GM06990 (cell line): ENCODE measurements at regions not wholly inside any gene's neighbourhood (a gene's known extent, or its start where the extent isn't known, plus 50 kb on each side); places are given as distances from the start of the nearest gene placed in this dataset.
"Not testable (repeated sequence)": the region's sequence is repeated elsewhere in the genome, so short reads cannot be mapped to it uniquely, and the experiment has no call there.

Experiments
- DNase-seq: peaks from one replicate; pipeline ENCODE4 v3.0.0-alpha.2; 2011; ENCODE audit not compliant: insufficient read length; ENCODE audit errors: extremely low read depth
- H3K27me3 ChIP-seq: replicated peaks from 2 replicates; pipeline ENCODE4 v1.6.0; 2011; ENCODE audit warnings: low read length; ENCODE audit not compliant: control insufficient read depth, insufficient read depth
- H3K36me3 ChIP-seq: 2 replicates; pipeline ENCODE4 v1.5.1; 2011; ENCODE audit warnings: low read length; ENCODE audit not compliant: control insufficient read depth, insufficient read depth
- H3K4me3 ChIP-seq: replicated peaks from 2 replicates; pipeline ENCODE4 v1.5.1; 2011; ENCODE audit warnings: low read depth, mild to moderate bottlenecking, control low read depth, low read length
- TF ChIP-seq, protein P1 (sequence below): IDR thresholded peaks from 2 replicates; pipeline ENCODE4 v1.5.1; 2011; ENCODE audit warnings: low read length, control low read depth, mild to moderate bottlenecking, inconsistent platforms; ENCODE audit not compliant: insufficient read depth, poor library complexity, severe bottlenecking

DNA sequence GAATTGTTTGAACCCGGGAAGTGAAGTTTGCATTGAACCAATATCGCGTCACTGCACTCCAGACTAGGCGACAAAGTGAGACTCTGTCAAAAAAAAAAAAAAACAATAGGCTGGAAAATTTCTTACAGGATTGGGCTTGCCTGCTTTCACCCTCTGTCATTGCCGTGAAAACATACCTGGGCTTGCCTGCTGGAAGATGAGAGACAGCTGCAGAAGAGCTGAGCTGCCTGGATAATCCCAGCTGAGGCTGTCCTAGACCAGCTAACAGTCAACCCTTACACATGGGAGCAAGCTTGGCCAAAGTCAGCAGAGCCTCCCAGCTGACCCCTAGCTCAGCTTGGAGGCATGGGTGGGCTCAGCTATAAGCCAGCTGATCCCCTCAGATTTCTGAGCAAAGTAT, 306.2 kb downstream of the CCSER2 start:
- DNase-seq, result no peak
- H3K36me3 ChIP-seq, result no peaks in the 10 kb centered on the region
- H3K27me3 ChIP-seq, result no peaks in the 10 kb centered on the region
- no peak overlapping the region for H3K4me3 ChIP-seq
- TF ChIP-seq, protein P1, sequence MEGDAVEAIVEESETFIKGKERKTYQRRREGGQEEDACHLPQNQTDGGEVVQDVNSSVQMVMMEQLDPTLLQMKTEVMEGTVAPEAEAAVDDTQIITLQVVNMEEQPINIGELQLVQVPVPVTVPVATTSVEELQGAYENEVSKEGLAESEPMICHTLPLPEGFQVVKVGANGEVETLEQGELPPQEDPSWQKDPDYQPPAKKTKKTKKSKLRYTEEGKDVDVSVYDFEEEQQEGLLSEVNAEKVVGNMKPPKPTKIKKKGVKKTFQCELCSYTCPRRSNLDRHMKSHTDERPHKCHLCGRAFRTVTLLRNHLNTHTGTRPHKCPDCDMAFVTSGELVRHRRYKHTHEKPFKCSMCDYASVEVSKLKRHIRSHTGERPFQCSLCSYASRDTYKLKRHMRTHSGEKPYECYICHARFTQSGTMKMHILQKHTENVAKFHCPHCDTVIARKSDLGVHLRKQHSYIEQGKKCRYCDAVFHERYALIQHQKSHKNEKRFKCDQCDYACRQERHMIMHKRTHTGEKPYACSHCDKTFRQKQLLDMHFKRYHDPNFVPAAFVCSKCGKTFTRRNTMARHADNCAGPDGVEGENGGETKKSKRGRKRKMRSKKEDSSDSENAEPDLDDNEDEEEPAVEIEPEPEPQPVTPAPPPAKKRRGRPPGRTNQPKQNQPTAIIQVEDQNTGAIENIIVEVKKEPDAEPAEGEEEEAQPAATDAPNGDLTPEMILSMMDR, result no peak

DNA sequence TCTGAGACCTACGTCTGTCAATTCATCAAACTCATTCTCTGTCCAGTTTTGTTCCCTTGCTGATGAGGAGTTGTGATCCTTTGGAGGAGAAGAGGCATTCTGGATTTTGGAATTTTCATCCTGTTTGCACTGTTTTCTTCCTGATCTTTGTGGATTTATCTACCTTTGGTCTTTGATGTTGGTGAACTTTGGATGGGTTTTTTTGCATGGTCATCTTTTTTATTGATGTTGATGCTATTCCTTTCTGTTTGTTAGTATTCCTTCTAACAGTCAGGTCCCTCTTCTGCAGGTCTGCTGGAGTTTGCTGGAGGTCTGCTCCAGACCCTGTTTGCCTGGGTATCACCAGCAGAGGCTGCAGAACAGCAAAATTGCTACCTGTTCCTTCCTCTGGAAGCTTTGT, 322.2 kb downstream of the CCSER2 start:
- DNase-seq, H3K4me3 ChIP-seq, H3K36me3 ChIP-seq, H3K27me3 ChIP-seq: not testable (repeated sequence)

DNA sequence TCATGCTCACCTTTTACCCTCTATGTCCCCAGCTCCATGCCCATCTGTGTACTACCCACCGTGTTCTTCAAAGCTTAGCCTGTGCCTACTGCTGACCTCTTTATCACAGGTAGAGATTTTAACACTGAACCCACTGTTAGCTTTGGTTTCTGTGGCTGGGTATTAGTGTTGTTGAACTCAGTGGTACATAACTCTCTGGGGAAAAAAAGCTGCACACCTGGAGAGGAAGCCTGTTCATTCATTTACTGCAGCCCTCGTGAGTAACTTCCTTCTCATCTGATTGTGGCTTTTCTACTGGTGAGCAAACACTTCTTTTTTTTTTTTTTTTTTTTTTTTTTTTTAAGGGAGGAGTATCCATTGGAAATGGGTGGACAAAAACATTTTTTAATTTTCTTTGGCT, 326.3 kb downstream of the CCSER2 start:
- Histone ChIP-seq H3K4me3 (no peak overlapping the region), H3K36me3 (no peaks in the 10 kb centered on the region), H3K27me3 (no peaks in the 10 kb centered on the region)
- DNase-seq, result no peak
- TF ChIP-seq, protein P1, result no peak

DNA sequence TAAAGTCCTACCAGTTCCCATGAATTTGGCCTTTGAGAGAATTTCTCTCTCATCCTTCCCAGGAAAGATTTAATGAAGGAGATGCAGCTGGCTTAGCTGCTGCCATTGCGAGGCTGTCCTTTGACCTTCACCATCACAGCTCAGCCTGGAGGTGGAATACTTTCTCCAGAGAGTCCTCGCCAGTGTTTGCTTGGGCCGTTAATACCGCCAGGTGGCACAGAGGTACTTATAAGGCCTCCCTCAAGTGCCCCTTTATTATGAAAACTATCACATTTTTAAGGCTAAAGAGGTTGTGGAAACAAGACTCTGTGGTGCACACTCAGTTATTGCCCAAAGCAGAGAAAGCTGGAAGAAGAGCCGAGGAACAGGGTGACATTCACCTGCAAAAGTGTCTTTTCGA, 330.6 kb downstream of the CCSER2 start:
- no peak for DNase-seq
- no peaks in the 10 kb centered on the region for H3K36me3 ChIP-seq
- no peak overlapping the region for H3K4me3 ChIP-seq
- TF ChIP-seq, protein P1, result no peak
- no peaks in the 10 kb centered on the region; the same call in 1 of the 2 replicates for H3K27me3 ChIP-seq

DNA sequence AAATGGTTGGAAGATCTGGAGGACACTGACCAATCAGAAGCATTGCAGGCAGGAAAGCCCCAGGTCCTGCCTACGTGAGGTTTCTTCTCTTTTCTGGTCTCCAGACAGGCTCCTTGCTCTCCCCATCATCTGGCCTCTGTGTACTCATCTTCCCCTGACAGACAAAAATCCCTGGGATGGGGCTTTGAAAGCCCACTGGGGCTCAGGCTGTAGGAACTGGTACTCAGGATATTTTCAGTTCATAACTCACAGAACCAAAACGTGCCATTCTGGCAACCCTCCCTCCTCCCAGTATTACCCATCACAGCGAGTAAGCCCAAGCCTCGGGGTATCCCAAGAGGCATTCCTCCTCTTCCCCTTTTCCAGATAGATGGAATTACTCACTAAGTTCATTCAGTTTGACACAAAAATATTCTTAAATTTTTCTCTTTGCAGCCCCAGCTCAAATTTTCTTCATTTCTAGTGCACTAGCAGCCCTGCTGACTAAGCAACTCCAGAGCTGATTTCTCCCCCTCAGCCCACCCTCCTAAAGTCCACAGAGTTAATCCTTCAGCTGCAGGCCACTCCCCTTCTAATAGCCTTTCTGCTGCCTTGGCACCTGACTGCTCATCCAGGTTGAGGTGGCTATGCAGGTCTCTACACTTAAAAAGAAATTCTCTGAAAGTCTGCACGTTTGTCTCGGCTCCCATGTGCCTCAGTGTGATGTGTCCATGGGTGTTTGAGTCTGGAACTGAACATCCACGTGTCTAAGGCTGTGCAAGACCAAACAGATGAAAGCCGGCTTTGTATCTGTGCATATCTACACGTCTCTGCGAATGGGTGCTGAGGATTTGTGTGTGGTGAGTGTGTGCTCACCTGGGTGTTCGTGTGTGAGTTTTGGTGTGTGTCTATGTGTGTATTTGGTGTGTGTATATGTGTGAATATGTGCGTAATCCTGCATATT, 331.4 kb downstream of the CCSER2 start:
- no peaks in the 10 kb centered on the region for H3K36me3 ChIP-seq
- H3K4me3 ChIP-seq, result no peak overlapping the region
- TF ChIP-seq, protein P1, result no peak
- no peak for DNase-seq
- H3K27me3 ChIP-seq, result no peaks in the 10 kb centered on the region; the same call in 1 of the 2 replicates

DNA sequence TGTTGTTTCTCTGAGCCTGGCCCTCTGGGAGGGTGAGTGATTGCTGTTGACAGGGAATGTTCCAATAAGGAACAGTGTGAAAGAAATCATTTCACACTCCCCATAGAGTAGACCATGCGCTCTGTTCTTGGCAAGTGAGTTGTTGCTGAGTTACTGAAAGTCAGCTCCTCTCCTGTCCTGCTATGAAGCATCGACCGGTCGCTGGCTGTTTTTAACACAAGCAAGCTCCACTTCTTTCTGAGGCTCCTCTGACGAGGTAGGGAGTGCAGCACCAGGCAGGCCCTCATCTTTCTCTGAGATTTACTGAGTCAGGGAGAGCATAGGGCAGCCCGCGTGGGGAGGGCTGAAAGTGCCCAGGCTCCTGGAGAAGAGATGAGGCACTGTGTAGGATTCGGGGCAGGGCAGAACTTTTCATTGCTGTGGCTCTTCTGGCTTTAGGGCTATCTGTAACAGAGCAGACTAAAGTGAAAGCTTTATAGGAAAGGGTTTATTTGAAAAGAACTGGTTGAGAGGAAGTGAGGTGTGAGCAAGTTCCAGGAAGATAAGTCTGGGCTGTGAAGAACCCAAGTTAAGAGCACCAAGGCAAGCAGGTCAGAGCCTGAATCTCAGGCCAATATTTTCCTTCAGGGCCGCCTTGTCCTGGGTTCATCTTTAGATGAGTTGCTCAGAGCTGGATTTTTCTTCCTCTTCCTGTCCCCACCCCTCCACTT, 332.2 kb downstream of the CCSER2 start:
- no peak overlapping the region for H3K4me3 ChIP-seq
- H3K36me3 ChIP-seq, result no peaks in the 10 kb centered on the region
- H3K27me3 ChIP-seq, result no peaks in the 10 kb centered on the region; the same call in 1 of the 2 replicates
- TF ChIP-seq, protein P1, result no peak
- DNase-seq, result no peak
